GM21528 (cell line): ENCODE measurements at regions not wholly inside any gene's neighbourhood (a gene's known extent, or its start where the extent isn't known, plus 50 kb on each side); places are given as distances from the start of the nearest gene placed in this dataset.

ENCODE experiments used
- ATAC-seq: cut with Tn5 transposase; IDR thresholded peaks from one replicate; pipeline ENCODE4 v1.9.1; 2021; ENCODE audit warnings: mild to moderate bottlenecking, moderate library complexity; ENCODE audit not compliant: unreplicated experiment, low FRiP score

DNA sequence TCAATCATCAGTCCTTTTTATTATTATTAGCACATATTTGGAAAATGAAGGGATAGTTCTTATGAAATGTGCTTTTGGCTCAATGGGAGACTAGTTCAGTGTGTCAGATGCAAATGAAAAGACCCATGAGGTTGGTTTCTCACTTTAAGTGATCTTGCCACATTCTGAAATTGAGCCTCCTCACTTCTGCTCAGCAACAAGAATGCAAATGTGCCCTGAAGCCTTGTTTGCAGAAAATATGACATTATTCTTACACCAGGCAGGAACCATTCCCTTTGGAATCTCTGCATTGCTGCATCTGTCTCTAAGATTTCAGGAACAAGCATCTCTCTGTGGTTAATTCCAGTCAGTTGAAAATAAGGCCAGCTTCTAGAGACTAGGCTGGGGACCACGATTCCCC lies 186.1 kb upstream of the PLPP4 start:
- ATAC-seq, result no peak

DNA sequence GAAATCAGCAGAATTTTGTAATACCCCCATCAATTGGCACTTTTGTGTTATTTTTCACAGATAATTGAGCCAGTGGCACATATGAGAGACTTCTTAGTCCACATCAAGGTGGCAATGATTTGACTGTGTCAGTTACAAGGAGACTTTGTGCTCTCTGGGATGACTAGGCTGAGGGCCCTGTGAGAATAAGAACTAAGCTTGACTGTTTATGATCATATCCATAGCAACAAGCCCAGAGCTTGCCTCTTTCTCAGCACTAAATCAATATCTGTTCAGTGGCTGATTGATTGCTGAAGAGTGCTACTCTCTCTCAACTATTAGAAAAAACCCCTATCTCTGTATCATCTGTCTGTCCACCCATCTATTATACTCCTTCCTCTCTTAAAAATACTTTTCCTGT lies 185.3 kb upstream of the PLPP4 start:
- ATAC-seq, result no peak

DNA sequence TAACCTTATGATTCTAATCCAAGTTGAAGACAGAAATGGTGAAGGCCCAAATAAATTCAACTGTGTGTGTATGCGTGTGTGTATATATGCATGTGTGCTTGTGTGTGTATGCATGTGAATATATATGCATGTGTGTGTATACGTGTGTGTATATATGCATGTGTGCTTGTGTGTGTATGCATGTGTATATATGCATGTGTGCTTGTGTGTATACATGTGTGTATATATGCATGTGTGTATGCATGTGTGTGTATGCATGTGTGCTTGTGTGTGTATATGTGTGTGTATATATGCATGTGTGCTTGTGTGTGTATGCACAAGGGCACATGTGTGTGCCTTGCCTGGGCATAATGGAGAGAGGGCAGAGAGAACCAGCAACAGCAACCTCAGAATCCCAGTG lies 184.7 kb upstream of the PLPP4 start:
- ATAC-seq, result no peak

DNA sequence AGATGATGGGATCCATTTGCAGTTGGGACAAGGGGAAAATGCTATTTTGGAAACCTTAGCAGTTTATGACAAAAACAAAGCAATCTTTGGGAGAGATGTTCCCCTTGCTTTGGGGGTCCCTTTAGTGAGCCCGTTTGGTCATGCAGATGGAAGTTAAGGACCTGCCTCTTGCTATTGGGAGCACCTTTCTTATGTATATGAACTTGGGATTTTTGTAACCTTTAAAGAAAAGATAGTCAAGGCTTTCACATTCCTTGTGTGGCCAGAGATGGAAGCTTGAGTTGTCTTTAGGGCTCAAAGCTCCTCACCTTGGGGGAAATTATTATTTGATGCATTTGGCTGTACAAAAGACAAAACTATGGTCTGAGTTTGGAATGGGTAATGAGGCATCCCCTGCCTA lies 179.0 kb upstream of the PLPP4 start:
- ATAC-seq, result no peak

DNA sequence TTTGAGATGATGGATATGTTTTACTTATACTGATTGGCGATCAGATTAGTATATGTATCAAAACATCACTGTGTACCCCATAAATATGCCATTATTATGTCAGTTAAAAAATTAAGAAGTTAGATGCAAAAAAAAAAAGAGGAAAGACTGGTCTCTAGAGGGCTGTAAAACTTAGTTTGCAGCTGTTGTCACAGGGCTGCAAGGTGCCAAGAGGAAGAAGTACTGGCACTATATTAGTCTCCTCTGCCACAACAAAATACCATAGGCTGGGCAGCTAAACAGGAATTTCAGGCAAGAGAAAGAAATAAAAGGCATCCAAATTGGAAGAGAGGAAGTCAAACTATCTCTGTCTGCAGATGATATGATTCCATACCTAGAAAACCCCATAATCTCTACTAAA lies 177.8 kb upstream of the PLPP4 start:
- ATAC-seq, result no peak

DNA sequence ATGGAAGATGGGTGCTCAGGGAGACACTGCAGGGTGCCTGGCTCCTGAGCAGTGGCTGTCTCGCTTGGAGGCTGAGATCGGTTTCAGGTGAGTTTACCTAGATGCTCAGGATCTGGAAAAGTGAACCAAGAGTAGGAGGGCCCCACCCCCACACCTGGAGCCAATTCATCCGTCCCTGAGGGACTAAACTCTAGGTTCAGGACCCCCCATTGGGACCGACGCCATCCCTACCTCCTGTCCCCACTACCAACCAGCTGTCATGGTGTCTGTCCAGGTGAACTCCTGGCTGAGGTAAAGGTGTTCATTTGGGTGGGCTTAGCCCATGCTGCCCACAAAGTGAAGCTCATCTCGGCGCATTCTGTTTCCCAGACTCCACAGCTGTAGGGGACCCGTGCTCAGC lies 174.6 kb upstream of the PLPP4 start:
- ATAC-seq, result no peak

DNA sequence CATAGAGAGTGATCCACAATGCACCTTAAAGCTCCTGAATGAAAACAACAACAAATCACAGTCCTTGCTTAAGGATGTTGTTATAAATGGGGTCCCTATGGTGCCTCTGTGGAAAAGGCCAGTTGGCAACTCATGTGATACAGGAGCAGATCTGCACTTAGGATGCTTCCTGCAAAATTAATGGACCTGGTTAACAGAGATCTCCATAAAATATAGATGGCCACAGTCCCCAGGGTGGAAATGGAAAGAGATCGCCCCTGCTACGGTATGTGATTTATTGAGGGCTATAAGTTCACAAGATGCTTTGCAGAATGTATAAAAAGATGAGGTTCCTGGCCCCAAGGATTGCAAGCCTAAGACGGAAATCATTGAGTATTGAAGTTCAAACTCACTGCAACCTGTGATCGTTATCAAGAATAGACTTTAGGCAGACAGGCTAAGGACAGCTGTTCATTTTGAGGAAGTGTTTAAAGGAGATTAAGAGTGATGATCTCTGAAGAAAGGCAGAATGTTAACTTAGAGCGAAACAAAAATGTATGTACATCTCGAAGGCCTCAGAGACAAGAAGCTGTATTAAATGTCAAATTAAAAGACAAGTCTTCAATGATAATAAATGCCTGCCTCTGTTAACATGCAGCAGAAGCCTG lies 174.1 kb upstream of the PLPP4 start:
- no peak for ATAC-seq

DNA sequence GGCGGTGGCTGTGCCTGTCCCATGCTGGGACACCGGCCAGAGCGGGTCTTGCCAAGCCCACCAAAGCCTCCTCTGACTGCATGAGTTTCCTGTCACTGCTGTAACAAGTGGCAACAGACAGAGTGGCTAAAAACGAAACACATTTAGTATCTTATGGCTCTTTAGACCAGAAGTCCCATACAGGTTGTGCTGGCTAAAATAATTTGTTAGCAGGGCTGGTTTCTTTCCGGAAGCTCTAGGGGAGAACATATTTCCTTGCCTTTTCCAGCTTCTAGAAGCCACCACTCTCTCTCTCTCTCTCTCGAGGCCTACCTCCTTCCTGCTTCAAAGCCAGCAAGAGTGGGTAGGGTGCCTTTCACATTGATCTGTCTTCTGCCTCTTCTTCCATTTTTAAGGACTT lies 171.6 kb upstream of the PLPP4 start:
- ATAC-seq, result no peak

DNA sequence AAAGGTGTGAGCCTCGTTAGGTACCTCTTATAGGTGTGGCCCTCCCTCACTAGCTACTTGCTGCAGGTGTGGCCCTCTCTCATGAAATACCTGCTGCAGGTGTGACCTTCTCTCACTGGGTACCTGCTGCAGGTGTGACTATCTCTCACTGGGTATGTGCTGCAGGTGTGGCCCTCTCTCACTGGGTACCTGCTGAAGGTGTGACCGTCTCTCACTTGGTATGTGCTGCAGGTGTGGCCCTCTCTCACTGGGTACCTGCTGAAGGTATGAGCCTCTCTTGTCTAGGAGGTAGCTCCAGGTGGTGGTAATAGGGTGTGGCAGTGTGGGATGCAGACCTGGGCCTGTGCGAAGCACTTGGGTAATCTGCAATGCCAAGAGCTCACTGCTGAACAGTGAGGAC lies 170.7 kb upstream of the PLPP4 start:
- no peak for ATAC-seq

DNA sequence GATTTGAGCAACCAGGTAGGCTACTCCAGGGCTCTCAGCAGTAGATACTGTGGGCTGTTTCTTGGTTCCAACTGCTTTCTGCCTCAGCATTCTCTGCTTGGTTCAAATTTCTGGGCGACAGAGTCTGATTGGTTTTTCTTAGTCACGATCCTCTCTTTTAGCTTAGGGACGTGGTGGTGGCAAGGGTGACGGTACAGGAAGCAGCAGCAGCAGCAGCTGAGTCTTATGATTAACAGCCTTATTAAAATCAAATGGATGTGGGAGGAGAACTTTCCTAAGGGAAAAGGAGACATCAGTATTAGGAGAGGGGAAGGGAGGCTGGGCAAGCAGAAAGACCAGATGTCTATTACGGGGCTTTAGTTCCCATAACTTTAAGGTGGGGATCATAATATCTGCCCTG lies 156.5 kb upstream of the PLPP4 start:
- ATAC-seq, result no peak

DNA sequence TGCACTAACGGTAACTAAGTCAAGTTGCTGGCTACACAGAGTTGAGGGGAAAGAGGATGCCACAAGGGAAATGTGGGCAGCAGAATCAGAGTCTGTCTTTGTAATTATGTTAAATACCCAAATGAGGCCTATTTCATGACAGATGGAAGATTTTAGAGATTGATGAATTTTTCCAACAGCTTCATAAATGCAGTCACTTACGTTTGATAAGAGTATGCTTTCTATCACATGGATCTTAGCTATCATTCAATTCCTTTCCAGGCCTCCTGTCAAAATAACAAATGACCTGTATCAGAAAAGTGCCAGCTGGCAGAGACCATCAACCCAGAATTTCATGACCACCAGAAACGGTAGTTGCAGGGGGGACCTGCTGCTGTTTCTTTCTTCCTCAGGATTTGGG lies 148.4 kb upstream of the PLPP4 start:
- no peak for ATAC-seq

DNA sequence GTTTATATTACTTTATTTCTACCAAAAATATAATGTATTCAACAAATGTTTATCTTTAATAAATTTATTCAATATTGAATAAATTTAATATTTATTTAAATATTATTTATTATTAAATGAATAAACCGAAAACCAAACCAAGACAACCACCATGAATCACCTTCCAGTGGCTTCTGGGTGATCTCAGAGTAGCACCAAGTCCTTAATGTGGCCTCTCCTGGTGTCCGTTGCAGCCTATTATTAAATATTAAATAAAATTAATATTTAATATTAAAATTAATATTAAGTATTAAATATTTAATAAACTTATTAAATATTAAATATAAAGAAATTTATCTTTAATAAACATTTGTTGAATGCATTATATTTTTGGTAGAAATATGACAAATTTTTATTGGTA lies 143.3 kb upstream of the PLPP4 start:
- no peak for ATAC-seq

DNA sequence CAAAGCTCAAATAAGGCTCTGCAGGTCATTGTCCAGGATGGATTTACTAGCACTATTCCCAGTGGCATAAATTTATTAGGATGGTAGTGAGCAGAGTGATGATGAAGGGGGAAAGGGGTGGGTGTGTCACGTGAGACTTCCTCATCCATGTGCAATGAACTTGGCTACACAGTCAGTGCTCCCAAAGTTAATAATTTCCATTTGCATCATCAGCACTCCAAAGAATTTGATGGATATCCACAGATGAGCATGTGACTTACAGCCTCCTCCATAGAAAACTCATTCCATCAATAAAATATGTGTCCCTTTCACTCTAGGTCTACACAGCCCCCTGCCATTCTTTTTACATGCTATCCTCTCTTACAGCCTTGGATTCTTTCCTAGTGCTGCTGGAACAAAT lies 142.6 kb upstream of the PLPP4 start:
- ATAC-seq, result no peak

DNA sequence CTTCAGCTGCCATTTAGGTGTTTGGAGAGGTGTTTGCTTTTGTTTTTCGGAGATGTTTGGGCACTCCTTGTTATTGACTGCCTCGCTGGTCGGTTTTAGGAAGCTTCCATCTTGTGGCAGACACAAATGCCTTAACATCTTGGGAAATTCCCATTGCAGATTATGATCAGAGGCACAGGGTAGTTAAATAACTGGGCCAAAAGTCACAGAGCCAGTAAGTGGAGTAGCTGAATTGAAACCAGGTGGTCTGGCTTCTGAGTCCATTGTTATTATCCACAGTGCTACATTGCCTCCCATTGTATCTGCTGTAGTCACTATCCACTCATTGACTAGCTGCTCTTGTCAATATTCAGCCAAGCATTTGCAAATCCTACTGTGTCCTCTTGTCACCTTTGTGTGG lies 138.2 kb upstream of the PLPP4 start:
- no peak for ATAC-seq

DNA sequence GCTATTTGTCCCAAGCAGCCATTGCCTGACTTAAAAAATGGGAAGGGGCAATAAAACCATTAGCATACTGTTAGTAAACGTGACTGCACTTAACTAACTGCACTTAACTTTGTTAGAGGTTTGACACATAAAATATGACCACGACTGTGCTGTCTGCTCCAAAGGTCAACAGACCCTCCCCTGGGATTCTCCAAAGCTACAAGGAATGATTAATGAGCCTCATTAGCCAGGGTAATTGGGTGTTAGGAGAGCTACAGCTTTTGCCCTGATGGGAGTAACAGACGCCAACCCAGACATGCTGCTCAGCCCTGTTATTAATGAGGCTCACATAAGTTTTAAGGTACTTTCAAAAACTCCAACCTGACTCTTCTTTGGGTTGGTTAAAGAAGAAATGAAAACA lies 129.4 kb upstream of the PLPP4 start:
- no peak for ATAC-seq

DNA sequence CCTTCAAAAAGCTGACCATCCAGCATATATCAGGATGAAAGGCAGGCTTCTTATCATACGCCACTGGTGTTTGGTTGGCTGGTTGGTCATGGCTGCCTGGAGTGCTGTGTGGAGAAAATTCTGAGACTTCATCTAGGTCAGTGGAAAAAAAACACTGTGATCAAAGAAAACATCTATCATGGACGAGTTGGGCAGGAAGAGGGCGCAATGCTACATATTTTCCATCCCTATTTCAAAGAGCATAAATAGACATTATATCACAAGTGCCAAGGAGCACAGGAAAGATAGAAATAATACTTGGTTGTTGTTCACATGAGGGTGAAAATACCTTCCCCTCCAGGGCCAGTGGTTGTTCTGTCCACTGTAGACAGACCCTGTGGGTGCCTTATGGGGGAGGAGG lies 128.4 kb upstream of the PLPP4 start:
- no peak for ATAC-seq

DNA sequence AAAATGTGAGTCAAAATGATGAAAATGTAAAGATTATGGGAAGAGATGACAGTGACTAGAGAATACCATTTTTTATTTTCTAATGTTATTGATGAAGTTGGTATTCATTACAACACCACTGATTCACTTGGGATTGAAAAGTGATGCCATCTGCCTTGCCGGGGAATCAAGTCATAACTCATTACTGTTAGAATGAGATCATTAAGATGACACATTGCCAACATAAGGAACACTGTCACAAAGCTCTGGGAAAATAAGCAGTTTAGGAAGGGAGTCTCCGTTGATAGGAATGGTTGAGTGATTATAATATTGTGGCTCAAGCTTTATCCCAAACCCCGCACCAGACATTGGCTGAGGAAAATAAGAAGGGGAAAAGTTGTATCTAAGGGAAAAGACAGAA lies 121.5 kb upstream of the PLPP4 start:
- ATAC-seq, result no peak

DNA sequence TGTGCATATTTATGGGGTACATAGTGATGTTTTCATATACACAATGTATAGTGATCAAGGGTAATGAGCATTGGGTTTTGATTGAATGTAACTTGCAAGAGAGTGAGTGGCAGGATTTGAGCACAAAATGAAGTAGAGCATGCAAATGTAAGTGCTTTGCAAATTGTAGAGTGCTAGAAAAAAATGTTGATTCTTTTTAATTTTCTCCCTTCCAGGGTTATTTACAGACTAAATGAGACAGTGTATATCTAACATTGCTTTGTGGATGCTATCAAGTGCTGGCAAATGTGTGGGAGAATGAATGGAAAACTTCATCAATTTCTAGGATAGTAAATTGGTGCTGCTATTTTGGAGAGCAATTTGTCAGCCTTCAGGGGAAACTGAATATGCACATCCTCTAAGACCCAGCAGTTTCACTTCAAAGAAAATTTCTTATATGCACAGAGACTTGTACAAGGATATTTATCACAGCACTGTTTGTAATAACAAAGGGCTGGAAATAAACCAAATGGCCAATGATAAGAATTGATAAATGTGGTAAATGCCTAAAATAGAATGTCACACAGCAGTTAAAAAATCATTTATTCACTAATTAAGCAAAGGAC lies 120.6 kb upstream of the PLPP4 start:
- ATAC-seq, result no peak

DNA sequence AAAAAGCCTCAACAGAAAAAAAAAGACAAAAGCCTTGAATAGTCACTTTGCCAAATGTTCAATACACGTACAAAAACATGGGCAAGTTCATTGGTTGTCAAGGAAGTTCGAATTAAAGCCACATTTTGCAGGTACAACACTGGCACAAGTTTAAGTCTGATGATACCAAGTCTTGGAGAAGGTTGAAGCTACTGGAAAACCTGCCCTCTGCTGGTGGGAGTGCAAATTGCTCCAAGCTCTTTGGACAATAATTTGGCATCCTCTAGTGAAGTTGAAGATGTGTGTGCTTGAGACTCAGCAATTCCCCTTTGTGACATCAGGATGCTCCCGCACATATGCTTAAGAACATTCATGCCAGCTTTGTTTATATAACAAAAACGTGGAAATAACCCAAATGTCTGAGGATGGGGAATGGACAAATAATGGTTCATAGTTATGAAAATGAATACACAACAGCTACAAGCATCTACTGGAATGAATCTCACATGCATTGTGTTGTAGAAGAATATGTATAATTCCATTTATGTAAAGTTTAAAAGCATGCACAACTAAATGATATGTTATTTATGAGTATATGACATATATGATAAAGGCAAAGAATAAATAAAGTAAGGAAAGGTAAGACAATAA lies 120.0 kb upstream of the PLPP4 start:
- peak; percentile 63 for ATAC-seq

DNA sequence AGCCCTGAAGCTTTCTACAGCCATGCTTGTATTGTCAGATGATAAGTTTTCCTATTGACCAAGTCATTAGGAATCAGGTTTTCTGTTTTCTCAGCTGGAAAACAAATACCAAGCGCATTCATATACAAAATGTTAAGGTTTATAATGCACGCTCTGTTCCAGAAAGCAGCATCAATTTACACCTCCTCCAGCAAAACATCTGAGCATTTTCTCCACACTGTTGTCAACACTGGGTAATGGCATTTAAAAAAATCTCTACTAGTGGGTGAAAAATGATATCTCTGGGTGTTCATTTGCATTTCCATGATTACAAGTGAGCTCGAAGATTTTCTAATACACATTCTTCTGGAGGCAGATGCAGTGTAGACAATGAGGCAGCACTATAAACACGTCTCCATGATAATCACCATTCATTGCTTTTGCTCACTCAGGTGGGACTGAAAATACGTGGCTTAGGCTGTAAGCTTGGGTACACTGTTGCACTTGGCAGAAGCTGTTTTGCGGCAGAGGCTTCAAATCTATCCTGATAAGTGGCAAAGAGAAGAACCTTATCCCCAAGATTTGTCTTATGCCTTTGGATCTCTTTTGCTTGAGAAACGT lies 114.8 kb upstream of the PLPP4 start:
- ATAC-seq, result no peak

DNA sequence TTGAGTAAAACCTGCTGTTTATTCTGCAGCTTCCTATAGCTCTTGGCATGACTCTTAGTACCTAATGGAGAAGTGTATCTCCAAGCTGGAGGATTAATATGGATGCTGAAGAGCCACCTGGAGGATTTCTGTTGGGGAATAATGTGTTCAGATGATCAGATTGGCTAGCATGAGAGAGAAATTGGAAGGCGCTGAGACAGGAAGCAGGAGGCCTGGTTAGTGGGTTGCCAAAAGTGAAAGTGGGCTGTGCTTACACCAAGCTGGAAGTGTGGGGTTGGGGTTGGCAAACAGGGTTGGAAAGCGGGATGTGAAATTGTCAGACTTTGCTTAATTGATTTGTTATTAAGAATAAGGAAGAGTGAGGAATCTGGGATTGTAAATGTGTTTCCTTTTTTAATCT lies 111.8 kb upstream of the PLPP4 start:
- ATAC-seq, result no peak

DNA sequence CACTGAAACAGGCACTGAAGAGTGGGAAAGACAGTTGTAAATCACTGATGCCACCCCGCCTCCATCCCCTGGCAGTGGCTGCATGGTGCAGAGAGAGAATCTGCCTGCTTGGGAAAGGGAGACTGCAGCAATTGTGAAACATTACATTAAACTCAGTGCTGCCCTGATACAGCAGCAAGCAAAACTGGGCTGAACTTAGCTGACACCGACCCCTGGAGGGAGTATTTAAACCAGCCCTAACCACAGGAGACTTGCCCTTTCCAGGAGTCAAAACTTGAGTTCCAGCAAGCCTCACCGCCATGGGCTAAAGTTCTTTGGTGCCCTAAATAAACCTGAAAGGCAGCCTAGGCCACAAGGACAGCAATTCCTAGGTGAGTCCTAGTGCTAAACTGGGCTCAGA lies 109.4 kb upstream of the PLPP4 start:
- no peak for ATAC-seq
